GM19240 (cell line): ENCODE measurements at regions not wholly inside any gene's neighbourhood (a gene's known extent, or its start where the extent isn't known, plus 50 kb on each side); places are given as distances from the start of the nearest gene placed in this dataset.
"Not testable (repeated sequence)": the region's sequence is repeated elsewhere in the genome, so short reads cannot be mapped to it uniquely, and the experiment has no call there.

Source experiments
- DNase-seq: peaks from one replicate; pipeline ENCODE4 v3.0.0; 2011; ENCODE audit warnings: low spot score; ENCODE audit not compliant: insufficient read length

- not testable (repeated sequence) for DNase-seq
Measured at GRCh38 chr17:20633268-20634059, 53.9 kb downstream of the CDRT15L2 start.

GRCh38 chr17:20640147-20640546 is 60.6 kb downstream of the CDRT15L2 start:
- DNase-seq: not testable (repeated sequence)

GRCh38 chr17:20646661-20647272 is 67.2 kb downstream of the CDRT15L2 start:
- not testable (repeated sequence) for DNase-seq

GRCh38 chr17:20649097-20649767 is 69.7 kb downstream of the CDRT15L2 start:
- DNase-seq: not testable (repeated sequence)

GRCh38 chr17:20651022-20651421 is 71.5 kb downstream of the CDRT15L2 start:
- DNase-seq: not testable (repeated sequence)

GRCh38 chr17:20651736-20652135 is 72.2 kb downstream of the CDRT15L2 start:
- DNase-seq: not testable (repeated sequence)

- not testable (repeated sequence) for DNase-seq
Measured at GRCh38 chr17:20653391-20653790, 73.9 kb downstream of the CDRT15L2 start.

- DNase-seq: not testable (repeated sequence)
Measured at GRCh38 chr17:20654114-20654513, 74.6 kb downstream of the CDRT15L2 start.

- not testable (repeated sequence) for DNase-seq
Measured at GRCh38 chr17:20654575-20654974, 75.1 kb downstream of the CDRT15L2 start.

GRCh38 chr17:20665103-20665955 is 85.8 kb downstream of the CDRT15L2 start:
- DNase-seq: not testable (repeated sequence)

GRCh38 chr17:20666689-20667088 is 87.2 kb downstream of the CDRT15L2 start:
- not testable (repeated sequence) for DNase-seq

- not testable (repeated sequence) for DNase-seq
Measured at GRCh38 chr17:20667712-20668111, 88.2 kb downstream of the CDRT15L2 start.

GRCh38 chr17:20668316-20668715 is 88.8 kb downstream of the CDRT15L2 start:
- not testable (repeated sequence) for DNase-seq

- not testable (repeated sequence) for DNase-seq
Measured at GRCh38 chr17:20668868-20669267, 89.3 kb downstream of the CDRT15L2 start.

- not testable (repeated sequence) for DNase-seq
Measured at GRCh38 chr17:20670506-20670905, 91.0 kb downstream of the CDRT15L2 start.

- DNase-seq: not testable (repeated sequence)
Measured at GRCh38 chr17:20674374-20674773, 94.8 kb downstream of the CDRT15L2 start.

- not testable (repeated sequence) for DNase-seq
Measured at GRCh38 chr17:20675707-20676106, 96.2 kb downstream of the CDRT15L2 start.

- not testable (repeated sequence) for DNase-seq
Measured at GRCh38 chr17:20676656-20677055, 97.1 kb downstream of the CDRT15L2 start.

- not testable (repeated sequence) for DNase-seq
Measured at GRCh38 chr17:20677469-20677868, 97.9 kb downstream of the CDRT15L2 start.

- DNase-seq: not testable (repeated sequence)
Measured at GRCh38 chr17:20678424-20678823, 98.9 kb downstream of the CDRT15L2 start.
